SK-N-MC (cell line): ENCODE measurements at regions not wholly inside any gene's neighbourhood (a gene's known extent, or its start where the extent isn't known, plus 50 kb on each side); places are given as distances from the start of the nearest gene placed in this dataset.

Source experiments
- EZH2 ChIP-seq: fragments of 200-600 bp; sonication (generic); IDR thresholded peaks from one replicate; pipeline ENCODE4 v1.6.1; 2017; ENCODE audit warnings: antibody characterized with exemption
- POLR2AphosphoS5 ChIP-seq: IDR thresholded peaks from 2 replicates; pipeline ENCODE4 v1.6.1; 2012; ENCODE audit warnings: mild to moderate bottlenecking, low read depth, low read length, borderline replicate concordance

- TF ChIP-seq EZH2 (no peak), POLR2AphosphoS5 (no peak)
Measured at GRCh38 chr5:8394965-8395364, 526.0 kb downstream of the MTRR start.
